22Rv1 (cell line): ENCODE measurements at regions not wholly inside any gene's neighbourhood (a gene's known extent, or its start where the extent isn't known, plus 50 kb on each side); places are given as distances from the start of the nearest gene placed in this dataset.

Experiments used
- CTCF ChIP-seq: fragments of 450-650 bp; IDR thresholded peaks from 2 replicates; pipeline ENCODE4 v1.5.1; 2017; ENCODE audit warnings: mild to moderate bottlenecking
- ZFX ChIP-seq: fragments of 450-650 bp; IDR thresholded peaks from 2 replicates; pipeline ENCODE4 v1.6.1; 2017; ENCODE audit warnings: antibody characterized with exemption, borderline replicate concordance

- no peak for TF ChIP-seq CTCF
- no peak for TF ChIP-seq ZFX
Observed at GRCh38 chr3:21185816-21186314, 565.1 kb downstream of the ZNF385D start.
